ENCODE measurements at regions not wholly inside any gene's neighbourhood (a gene's known extent, or its start where the extent isn't known, plus 50 kb on each side); places are given as distances from the start of the nearest gene placed in this dataset.

GRCh38 chr6:71049198-71049770 lies 92.4 kb upstream of the B3GAT2 start:
- TF ChIP-seq CHD2 (IDR thresholded peaks at IDR 0.05; ENCODE audit: low read length), result no peak
- TF ChIP-seq CEBPB (IDR thresholded peaks at IDR 0.05; ENCODE audit: low read depth, low read length), result no peak
- no peak for TF ChIP-seq POLR2A (IDR thresholded peaks at IDR 0.05; ENCODE audit: control extremely low read depth in 1 of 2, low read depth in 2 of 2, low read length in 2 of 2)
- no peak for TF ChIP-seq CREB1 (IDR thresholded peaks at IDR 0.05)
